GM19023 (cell line): ENCODE measurements at regions not wholly inside any gene's neighbourhood (a gene's known extent, or its start where the extent isn't known, plus 50 kb on each side); places are given as distances from the start of the nearest gene placed in this dataset.

Experiments used
- ATAC-seq: cut with Tn5 transposase; IDR thresholded peaks from one replicate; pipeline ENCODE4 v1.9.1; 2021; ENCODE audit warnings: mild to moderate bottlenecking, moderate library complexity; ENCODE audit not compliant: unreplicated experiment

- ATAC-seq, result no peak
Measured at GRCh38 chr11:93959663-93960062, 61.5 kb upstream of the HEPHL1 start.

- no peak for ATAC-seq
Measured at GRCh38 chr11:93963072-93963471, 58.1 kb upstream of the HEPHL1 start.

- no peak for ATAC-seq
Measured at GRCh38 chr11:93967258-93967657, 53.9 kb upstream of the HEPHL1 start.

DNA sequence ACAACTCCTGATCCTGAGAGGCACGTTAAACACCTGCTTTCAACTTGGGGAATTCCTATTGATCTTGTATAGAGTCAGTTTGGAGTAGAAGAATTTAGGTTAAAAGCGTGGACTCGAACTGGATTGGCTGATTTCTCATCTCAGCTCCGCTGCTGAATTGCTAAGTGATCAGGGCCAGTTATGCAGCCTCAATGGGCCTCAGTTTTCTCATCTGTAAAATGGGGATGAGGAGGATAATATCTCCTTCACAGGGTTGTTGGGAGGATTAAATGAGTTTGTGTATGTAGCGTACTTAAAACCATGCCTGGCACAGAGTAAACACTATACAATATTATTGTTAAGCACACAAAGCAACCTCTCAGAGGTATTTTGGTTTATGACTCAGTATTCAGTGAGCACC lies 53.2 kb upstream of the HEPHL1 start:
- ATAC-seq, result no peak

- ATAC-seq, result no peak
Measured at GRCh38 chr11:93969925-93970922, 50.9 kb upstream of the HEPHL1 start.
